GM10266 (cell line): ENCODE measurements at regions not wholly inside any gene's neighbourhood (a gene's known extent, or its start where the extent isn't known, plus 50 kb on each side); places are given as distances from the start of the nearest gene placed in this dataset.

Experiments
- DNase-seq: peaks from one replicate; pipeline ENCODE4 v3.0.0; 2012; ENCODE audit errors: extremely low spot score
- CTCF ChIP-seq: IDR thresholded peaks from 2 replicates; pipeline ENCODE4 v1.5.1; 2012; ENCODE audit warnings: mild to moderate bottlenecking, low read depth; ENCODE audit not compliant: control insufficient read depth, insufficient read depth; ENCODE audit errors: missing control alignments

- DNase-seq: no peak
- TF ChIP-seq CTCF: no peak
These were observed 125.4 kb upstream of the CTNNA2 start for GRCh38 chr2:79387431-79387830.

- no peak for TF ChIP-seq CTCF
These were observed 129.2 kb upstream of the CTNNA2 start for GRCh38 chr2:79383681-79384080.

GRCh38 chr2:79375817-79376216 lies 137.0 kb upstream of the CTNNA2 start:
- no peak for DNase-seq
- no peak for TF ChIP-seq CTCF

More at GRCh38 chr2:79383681-79384080, 129.2 kb upstream of the CTNNA2 start:
- no peak for DNase-seq

GRCh38 chr2:79373358-79374130 lies 139.3 kb upstream of the CTNNA2 start:
- TF ChIP-seq CTCF: no peak
- DNase-seq: no peak

- TF ChIP-seq CTCF: no peak
- no peak for DNase-seq
These were observed 141.8 kb upstream of the CTNNA2 start for GRCh38 chr2:79370976-79371538.

- DNase-seq: no peak
- TF ChIP-seq CTCF: no peak
These were observed 143.7 kb upstream of the CTNNA2 start for GRCh38 chr2:79369127-79369526.

GRCh38 chr2:79368116-79368630 lies 144.7 kb upstream of the CTNNA2 start:
- TF ChIP-seq CTCF: no peak
- DNase-seq: no peak
